ENCODE measurements at regions not wholly inside any gene's neighbourhood (a gene's known extent, or its start where the extent isn't known, plus 50 kb on each side); places are given as distances from the start of the nearest gene placed in this dataset.
A peak's percentile ranks its signal among the peaks of the same experiment; 100 is the strongest.
"Not testable (repeated sequence)": the region's sequence is repeated elsewhere in the genome, so short reads cannot be mapped to it uniquely, and the experiment has no call there.

GRCh38 chr1:66424530-66424929, 109.4 kb upstream of the SGIP1 start:
- not testable (repeated sequence) for DNase-seq (ENCODE audit: low read depth, low spot score)

DNA sequence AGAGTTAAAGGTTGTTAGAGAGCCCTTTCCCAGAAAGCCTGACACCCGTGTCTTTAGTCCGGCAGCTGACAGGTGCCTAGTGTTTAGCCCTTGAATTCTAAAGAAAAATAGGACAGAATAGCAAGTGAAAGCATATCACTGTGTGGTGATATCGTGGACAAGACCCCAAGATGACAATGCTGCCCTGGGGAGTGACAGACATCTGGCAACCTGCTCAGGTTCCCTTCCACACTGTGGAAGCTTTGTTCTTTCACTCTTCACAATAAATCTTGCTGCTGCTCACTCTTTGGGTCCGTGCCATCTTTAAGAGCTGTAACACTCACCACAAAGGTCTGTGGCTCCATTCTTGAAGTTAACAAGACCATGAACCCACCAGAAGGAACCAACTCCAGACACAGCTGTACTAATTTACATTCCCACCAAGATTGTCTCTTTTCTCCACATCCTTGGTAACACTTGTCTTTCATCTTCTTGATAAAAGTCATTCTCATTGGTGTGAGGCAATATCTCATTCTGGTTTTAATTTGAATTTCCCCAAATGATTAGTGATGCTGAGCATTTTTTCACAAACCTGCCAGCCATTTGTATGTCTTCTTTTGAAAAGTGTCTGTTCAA, 107.6 kb upstream of the SGIP1 start:
- no peak for DNase-seq (ENCODE audit: low read depth, low spot score)

DNA sequence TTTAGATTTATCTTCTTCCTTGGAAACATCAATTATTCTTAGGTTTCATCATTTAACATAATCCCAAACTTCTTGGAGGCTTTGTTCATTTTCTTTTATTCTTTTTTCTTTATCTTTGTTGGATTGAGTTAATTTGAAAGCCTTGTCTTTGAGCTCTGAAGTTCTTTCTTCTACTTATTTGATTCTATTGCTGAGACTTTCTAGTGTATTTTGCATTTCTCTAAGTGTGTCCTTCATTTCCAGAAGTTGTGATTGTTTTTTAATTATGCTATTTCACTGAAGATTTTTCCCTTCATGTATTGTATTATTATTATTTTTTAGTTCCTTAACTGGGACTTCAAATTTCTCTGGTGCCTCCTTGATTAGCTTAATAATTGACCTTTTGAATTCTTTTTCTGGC, 103.1 kb upstream of the SGIP1 start:
- not testable (repeated sequence) for DNase-seq (ENCODE audit: low read depth, low spot score)

- DNase-seq (ENCODE audit: low read depth, low spot score), result no peak
Observed at GRCh38 chr1:66431999-66432398, 102.0 kb upstream of the SGIP1 start.

DNA sequence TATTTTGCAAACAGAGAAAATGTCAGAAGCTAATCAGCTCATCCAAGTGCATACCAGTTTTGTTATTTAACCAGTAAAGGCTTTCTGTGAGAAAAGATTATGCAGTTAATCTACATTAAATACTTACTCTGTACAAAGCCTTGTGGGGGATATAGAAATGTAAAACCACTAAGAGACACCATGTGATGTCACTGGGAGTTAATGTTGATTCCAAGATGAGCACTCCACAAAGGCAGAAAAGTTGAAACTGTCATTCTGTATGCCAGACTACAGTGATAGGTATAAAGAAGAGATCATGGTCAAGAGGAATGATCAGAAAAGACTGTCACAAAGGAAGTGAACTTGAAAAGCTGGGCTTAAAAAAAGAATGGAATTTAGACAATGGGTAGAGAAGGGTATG, 100.3 kb upstream of the SGIP1 start:
- DNase-seq (ENCODE audit: low read depth, low spot score), result no peak

- DNase-seq (ENCODE audit: low read depth, low spot score), result no peak
Observed at GRCh38 chr1:66434096-66434495, 99.9 kb upstream of the SGIP1 start.

DNA sequence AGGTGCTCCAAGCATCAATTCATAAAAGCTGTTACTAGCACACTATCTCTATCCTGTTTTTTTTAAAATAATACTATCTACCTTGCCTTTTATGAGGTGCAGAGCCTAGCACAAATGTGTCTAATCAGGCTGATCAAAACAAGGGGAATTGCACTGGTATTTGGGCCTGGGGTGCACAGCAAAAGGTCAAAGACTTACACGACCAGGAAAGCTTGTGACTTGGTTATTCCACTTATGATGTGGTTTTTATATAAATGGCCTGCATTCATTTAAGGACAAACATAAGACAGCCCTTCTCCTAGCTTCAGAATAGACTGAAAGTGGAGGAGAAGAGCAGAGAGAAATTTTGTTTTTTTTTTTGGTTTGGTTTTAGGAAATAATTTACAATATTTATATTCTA, 98.4 kb upstream of the SGIP1 start:
- no peak for DNase-seq (ENCODE audit: low read depth, low spot score)

DNA sequence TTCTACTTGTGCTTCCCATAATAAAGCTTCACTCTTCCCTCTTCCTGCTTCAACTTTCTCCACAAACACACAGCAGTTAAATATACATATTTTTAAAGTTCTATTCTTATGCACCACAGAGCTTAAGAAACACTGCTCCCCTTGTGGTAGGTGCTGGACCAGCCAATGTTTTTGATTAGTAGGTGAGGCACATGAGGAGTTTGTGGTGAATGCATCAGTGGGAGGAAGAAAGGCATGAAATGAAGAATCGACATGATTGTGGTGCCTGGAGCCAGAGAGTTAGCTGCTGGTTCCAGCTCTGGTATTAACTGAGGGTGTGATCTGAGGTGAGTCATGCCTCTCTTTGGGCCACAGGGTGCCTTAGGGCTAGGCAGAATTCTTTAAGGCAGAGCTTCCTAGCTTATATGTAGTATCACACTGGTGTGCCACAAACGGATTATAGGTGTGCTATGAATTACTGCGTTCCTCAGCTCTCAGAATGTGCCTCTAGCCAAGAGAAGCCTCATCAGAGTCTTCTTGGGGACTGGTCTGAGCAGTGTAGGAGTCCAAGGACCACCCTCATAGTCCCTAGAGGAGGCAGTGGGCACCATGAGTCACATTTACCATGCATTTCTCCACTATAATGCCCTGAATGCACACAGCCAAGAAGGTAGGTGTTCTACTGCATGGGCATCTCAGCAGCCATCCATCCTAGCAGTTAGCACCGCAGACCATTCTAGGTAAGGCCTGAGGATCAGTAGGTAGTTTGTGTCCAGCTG, 97.4 kb upstream of the SGIP1 start:
- peak; percentile 75 for DNase-seq (ENCODE audit: low read depth, low spot score)

- no peak for DNase-seq (ENCODE audit: low read depth, low spot score)
Observed at GRCh38 chr1:66437136-66437401, 96.9 kb upstream of the SGIP1 start.

DNA sequence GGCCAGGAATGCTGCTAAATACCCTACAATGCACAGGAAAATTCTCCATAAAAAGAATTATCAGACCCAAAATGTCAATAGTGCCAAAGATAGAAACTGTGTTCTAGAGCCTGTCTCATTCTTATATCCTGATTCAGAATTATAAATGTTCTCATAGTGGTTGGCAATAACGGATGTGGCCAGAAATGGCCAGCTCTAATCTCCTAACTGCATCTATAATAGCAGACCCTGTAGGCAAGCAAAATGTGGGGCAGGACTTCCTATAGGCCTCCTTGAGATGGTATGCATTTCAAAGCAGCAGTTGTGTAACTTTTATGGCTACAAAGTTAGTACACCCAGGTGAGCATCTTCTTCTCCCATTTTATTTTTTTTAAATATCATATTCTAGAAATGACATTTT, 95.9 kb upstream of the SGIP1 start:
- DNase-seq (ENCODE audit: low read depth, low spot score), result no peak

DNA sequence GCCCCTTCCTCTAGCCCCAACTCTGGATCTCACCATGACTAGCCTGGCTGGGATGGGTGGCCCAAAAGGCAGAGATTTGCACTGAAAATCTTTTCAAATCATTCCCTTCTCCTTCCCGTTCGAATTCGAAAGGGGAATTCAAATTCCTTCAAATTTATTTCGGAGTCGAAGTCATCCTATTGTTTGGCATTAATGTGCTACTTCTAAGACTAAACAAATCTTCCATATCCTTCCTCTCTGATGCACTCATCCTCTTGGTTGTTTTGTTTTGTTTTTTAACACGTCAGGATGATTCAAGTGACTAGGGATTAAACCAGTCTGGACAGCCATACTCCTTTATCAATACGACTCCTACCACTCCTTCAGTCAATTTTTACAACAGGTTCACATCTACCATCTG, 95.5 kb upstream of the SGIP1 start:
- DNase-seq (ENCODE audit: low read depth, low spot score), result no peak

DNA sequence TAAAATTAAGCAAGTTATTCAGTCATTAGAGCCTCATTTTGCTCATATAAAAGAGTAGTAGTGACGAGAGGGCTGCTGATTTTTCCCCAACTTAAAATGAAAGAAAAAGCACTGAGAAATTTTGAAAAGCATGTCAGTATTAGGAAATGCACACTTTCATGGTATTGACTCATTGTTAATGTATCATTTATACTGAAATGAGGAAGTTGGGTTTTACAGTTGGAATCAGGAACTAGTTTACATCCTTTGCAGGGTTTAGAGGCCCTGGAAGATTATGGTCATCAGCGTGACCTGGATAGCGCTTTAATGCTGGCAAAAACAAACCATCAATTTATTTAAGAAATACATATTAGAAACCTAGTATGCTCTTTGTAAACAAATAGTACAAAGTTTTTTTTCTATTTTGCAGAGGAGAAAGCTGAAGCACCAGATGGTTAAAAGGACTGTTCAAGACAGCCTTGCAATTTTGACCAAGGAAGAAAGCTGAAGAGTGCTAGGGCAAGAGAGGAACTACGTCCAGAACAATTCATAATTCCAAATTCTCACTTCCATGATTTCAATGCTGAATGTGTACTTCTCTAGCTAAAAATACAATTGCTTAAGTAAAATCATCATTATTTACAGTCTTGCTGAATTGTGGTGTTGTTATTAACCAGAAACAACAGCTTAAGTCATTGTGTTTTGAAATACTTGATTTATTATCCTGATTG, 94.8 kb upstream of the SGIP1 start:
- DNase-seq (ENCODE audit: low read depth, low spot score), result no peak

DNA sequence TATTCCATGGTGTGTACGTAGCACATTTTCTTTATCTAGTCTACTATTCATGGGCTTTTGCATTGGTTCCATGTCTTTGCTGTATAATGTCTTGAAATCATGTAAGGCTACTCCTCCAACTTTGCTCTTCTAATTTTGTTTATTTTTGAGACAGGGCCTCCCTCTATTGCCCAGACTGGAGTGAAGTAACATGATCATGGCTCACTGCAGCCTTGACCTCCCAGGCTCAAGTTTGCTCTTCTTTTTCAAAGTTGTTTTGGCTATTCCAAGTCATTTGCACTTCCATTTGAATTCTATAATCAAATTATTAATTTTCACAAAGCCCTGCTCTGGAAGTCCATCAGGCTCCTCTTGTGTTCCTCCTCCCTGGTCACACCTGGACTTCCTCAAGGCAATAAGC, 90.2 kb upstream of the SGIP1 start:
- DNase-seq (ENCODE audit: low read depth, low spot score), result no peak

DNA sequence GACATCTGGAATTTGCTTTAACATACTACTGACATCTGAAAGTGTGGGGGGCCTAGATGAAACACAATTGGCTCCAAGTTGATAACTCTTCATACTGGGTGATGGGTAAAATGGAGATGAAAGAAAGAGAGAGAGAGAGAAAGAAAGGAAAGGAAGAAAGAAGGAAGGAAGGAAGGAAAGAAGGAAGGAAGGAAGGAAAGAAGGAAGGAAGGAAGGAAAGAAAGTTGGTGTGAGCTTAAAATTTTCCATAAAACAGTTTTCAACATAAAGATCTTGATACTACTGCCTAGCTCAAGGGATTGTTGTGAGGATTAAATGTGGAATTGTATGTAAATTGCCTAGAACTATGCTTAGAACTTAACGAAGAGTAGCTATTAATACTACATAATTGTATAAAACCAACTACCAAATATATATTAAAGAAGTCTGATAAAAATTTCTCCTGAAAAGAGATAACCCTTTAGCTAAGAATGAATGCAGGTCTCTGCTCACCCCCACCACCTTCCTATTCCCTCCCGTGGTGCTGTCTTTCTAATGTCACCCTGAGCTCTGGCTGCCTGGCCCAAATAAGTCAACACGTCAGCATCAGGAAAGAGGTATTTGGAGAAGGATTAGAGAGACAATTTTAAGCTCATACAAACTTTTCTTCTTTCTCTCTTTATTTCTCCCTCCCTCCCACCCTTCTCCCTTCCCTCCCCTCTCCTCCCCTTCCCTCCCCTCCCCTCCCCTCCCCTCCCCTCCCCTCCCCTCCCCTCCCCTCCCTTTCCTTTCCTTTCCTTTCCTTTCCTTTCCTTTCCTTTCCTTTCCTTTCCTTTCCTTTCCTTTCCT, 89.3 kb upstream of the SGIP1 start:
- DNase-seq (ENCODE audit: low read depth, low spot score), result no peak

DNA sequence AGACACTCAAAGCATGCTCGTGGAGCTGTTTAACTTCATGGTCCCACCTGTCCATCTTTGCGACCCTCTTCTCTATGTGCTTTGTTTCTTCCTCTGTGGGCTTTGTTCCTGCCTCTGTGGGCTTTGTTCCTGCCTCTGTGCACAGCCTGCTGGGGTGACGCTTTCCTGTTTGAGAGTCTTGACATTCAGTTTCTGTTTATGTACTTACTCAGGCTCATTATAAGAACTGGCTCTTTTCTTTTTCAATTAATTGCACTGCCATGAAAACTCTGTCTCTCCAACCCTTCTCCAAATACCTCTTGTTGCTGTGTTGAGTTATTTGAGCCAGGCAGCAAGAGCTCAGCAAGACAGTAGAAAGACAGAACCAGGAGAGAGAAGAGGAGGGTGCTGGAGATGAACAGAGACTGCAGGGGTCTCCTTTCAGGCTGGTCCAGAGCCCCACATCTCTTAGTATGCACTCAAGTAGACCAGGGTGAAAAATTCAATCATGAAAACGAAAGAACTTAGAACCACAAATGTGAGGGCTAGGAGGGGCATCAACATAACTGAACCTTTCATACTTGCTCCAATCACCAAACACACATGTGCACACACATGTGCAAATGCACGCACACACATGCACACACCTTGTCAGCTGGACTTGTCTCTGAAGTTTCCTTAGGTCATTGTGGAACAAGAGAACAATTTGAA, 88.3 kb upstream of the SGIP1 start:
- DNase-seq (ENCODE audit: low read depth, low spot score), result peak; percentile 23

GRCh38 chr1:66446261-66447001, 87.5 kb upstream of the SGIP1 start:
- DNase-seq (ENCODE audit: low read depth, low spot score), result peak; percentile 82

GRCh38 chr1:66450043-66450514, 83.9 kb upstream of the SGIP1 start:
- DNase-seq (ENCODE audit: low read depth, low spot score), result no peak

- DNase-seq (ENCODE audit: low read depth, low spot score), result no peak
Observed at GRCh38 chr1:66450847-66451246, 83.1 kb upstream of the SGIP1 start.

- no peak for DNase-seq (ENCODE audit: low read depth, low spot score)
Observed at GRCh38 chr1:66452162-66452561, 81.8 kb upstream of the SGIP1 start.

- no peak for DNase-seq (ENCODE audit: low read depth, low spot score)
Observed at GRCh38 chr1:66452982-66453381, 81.0 kb upstream of the SGIP1 start.

DNA sequence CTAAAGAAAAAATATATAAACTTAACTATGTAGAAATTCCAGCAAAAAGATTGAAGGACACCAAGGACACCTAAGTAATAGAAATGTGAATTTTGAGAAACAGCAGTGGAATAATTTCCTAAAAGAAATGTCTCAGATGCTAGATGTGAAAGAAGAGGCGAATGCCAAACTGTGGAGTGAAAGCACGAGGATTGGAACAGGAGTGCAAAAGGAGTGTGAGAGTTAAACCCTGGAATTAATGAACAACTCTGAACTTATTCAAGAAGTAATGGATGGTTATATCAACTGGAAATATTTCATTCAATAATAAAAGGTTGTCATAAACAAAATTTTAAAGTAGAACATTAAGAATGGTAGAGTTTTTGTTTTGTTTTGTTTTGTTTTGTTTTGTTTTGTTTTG, 78.5 kb upstream of the SGIP1 start:
- no peak for DNase-seq (ENCODE audit: low read depth, low spot score)
